Adrenal gland (tissue), 9 donors: ENCODE measurements at regions not wholly inside any gene's neighbourhood (a gene's known extent, or its start where the extent isn't known, plus 50 kb on each side); places are given as distances from the start of the nearest gene placed in this dataset.

Source experiments
- DNase-seq, 7 donors: peaks; one replicate each; pipeline ENCODE4 v3.0.0-alpha.2; 2019 to 2020
- H3K27ac ChIP-seq, 5 donors: fragments of 200-600 bp; sonication (generic) in 4 of 5; 1 replicate in 3 of 5; 2 replicates in 2 of 5; pipeline versions ENCODE4 v1.5.1 to v1.8.0; 2016 to 2020; ENCODE audit warnings: mild to moderate bottlenecking in 1 of 5
- H3K27me3 ChIP-seq: fragments of 200-600 bp; 2 replicates; pipeline ENCODE4 v1.8.0; 2021
- H3K36me3 ChIP-seq, 2 donors: fragments of 200-600 bp; replicated peaks in 1 of 2; 1 replicate in 1 of 2; 2 replicates in 1 of 2; pipeline versions ENCODE4 v1.5.1 to v1.8.0; 2018 to 2022
- H3K4me1 ChIP-seq, 2 donors: fragments of 200-600 bp; replicated peaks in 1 of 2; 1 replicate in 1 of 2; 2 replicates in 1 of 2; pipeline versions ENCODE4 v1.5.1 to v1.8.0; 2018 to 2021
- H3K4me3 ChIP-seq, 4 donors: fragments of 200-600 bp; sonication (generic) in 3 of 4; one replicate each; pipeline ENCODE4 v1.5.1; 2016 to 2018
- H3K9me3 ChIP-seq, 3 donors: fragments of 200-600 bp; sonication (generic) in 1 of 3; replicated peaks in 1 of 3; 1 replicate in 2 of 3; 2 replicates in 1 of 3; pipeline versions ENCODE4 v1.5.1 to v1.8.0; 2016 to 2021
- POLR2A ChIP-seq, 2 donors: fragments of 450-650 bp; IDR thresholded peaks; one replicate each; pipeline ENCODE4 v1.6.1; 2017; ENCODE audit warnings: antibody characterized with exemption in 2 of 2, mild to moderate bottlenecking in 2 of 2, moderate library complexity in 1 of 2
- WGBS, 4 donors: extraction: QIAGEN DNeasy Blood & Tissue Kit in 2 of 4; methylation state at CpG; one replicate each; pipeline versions ENCODE4 v1.1.5 to v1.1.7; 2013 to 2017; 5-methylcytosine and 5-hydroxymethylcytosine counted together
- intact Hi-C, 2 donors: fragments of 100-400 bp; cut with DNase I; formaldehyde crosslinking; loops; one replicate each; pipeline versions ENCODE4 v1.14.1 to v1.15.0; 2022 to 2023
- microRNA counts, 2 donors: library from miRNA; unstranded; fragments of <30 nt; microRNA quantifications; one replicate each; lab custom pipeline; 2016
- microRNA-seq, 3 donors: library from miRNA; unstranded; fragments of <30 nt; microRNA quantifications; one replicate each; pipeline ENCODE4, GENCODE V29; 2017 to 2020
- small RNA-seq, 2 donors: library from RNA; depleted of rRNA; stranded (forward); fragments of <200 nt; gene quantifications; one replicate each; pipeline ENCODE3, GENCODE V24; 2016
- TF ChIP-seq, protein P1 (sequence below), 6 experiments: fragments of 450-650 bp in 4 of 6; fragments of 200-600 bp in 2 of 6; sonication (generic) in 1 of 6; IDR thresholded peaks; 1 replicate in 5 of 6; 2 replicates in 1 of 6; pipeline versions ENCODE4 v1.5.1 to v1.8.0; 2016 to 2021; ENCODE audit warnings: antibody characterized with exemption in 6 of 6, mild to moderate bottlenecking in 2 of 6, moderate library complexity in 1 of 6
- donor health status: healthy with polysubstance abuse.
- donor health status: Bipolar disorder and iron deficiency.
- donor health status: DM: yes; HTN: yes; CAD: no.
- donor health status: DM: no; HTN: no; CAD: no.
- donor health status: DM: no; HTN: no; CAD: no.

DNA sequence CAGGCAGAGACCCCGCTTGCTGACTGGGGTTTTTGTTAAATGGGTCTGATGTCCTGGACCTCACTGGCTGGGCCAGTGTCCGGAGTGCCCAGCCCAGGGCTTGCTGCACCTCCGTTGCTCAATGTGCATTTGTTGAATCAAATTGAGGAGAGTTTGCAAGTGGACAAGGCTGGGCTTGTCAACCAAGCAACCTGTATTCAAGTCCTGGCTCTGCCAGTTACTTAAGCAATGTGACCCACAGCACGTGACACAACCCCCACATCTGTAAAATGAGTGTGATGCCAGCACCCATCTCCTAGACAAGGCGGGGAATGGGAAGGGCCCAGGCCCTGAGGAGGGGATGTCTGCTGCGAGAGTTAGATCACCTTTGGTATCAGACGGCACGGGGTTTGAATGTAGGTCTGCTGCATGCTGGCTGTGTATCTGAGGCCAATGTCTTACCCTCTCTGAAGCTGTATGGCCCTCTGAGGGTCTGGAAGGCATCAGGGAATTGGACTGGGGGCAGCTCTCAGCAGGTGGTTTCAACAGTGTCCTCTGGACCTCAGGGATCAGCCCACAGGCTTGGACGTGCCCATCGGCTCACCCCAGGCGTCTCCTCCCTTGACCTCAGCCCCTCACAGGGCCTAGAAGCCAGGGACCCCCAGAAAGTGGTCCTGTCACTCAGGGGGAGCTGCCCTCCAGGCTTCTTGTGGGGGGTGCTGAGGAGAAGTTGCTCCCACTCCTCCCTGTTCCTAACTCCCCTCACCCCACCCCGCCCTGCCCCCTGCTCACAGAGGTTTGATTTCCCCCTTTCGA, 51.0 kb upstream of the RUNX3 start:
- 76 to 93% (median 85%) methylated on average over 9 to 13 of the region's 13 CpGs for WGBS, 4 donors

More for the DNA sequence above, 51.0 kb upstream of the RUNX3 start:
- no peak for DNase-seq
- H3K4me1 ChIP-seq, result no peaks in the 10 kb centered on the region
- H3K4me3 ChIP-seq, result no peak overlapping the region
- intact Hi-C loops, result no loop called here
- TF ChIP-seq, protein P1, sequence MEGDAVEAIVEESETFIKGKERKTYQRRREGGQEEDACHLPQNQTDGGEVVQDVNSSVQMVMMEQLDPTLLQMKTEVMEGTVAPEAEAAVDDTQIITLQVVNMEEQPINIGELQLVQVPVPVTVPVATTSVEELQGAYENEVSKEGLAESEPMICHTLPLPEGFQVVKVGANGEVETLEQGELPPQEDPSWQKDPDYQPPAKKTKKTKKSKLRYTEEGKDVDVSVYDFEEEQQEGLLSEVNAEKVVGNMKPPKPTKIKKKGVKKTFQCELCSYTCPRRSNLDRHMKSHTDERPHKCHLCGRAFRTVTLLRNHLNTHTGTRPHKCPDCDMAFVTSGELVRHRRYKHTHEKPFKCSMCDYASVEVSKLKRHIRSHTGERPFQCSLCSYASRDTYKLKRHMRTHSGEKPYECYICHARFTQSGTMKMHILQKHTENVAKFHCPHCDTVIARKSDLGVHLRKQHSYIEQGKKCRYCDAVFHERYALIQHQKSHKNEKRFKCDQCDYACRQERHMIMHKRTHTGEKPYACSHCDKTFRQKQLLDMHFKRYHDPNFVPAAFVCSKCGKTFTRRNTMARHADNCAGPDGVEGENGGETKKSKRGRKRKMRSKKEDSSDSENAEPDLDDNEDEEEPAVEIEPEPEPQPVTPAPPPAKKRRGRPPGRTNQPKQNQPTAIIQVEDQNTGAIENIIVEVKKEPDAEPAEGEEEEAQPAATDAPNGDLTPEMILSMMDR (IDR thresholded peaks at IDR 0.05), result no peak
- no peak for TF ChIP-seq POLR2A (IDR thresholded peaks at IDR 0.05)
- peaks cover 0 to 1% (median 0%) of the 10 kb centered on the region in 3 donors for H3K9me3 ChIP-seq
- H3K27ac ChIP-seq, result no peak overlapping the region
- H3K36me3 ChIP-seq, result no peaks in the 10 kb centered on the region
- no peaks in the 10 kb centered on the region for H3K27me3 ChIP-seq

MicroRNAs encoded in the stretch of these regions (microRNA counts, 767-probe panel; counts per million panel counts)
- microRNA hsa-miR-4425 (lab: Ali Mortazavi, UCI), result 0 counts per million in 2 donors

Small RNA genes lying in the stretch of these regions (microRNA-seq; reads per million reads assigned to microRNA genes)
- 0 reads per million in 3 donors for gene MIR4425

Small RNA genes lying in the stretch of these regions (small RNA-seq; reads per million reads assigned to genes)
- gene MIR4425, result 0 reads per million in 2 donors
